ENCODE measurements at regions not wholly inside any gene's neighbourhood (a gene's known extent, or its start where the extent isn't known, plus 50 kb on each side); places are given as distances from the start of the nearest gene placed in this dataset.
A peak's percentile ranks its signal among the peaks of the same experiment; 100 is the strongest.

DNA sequence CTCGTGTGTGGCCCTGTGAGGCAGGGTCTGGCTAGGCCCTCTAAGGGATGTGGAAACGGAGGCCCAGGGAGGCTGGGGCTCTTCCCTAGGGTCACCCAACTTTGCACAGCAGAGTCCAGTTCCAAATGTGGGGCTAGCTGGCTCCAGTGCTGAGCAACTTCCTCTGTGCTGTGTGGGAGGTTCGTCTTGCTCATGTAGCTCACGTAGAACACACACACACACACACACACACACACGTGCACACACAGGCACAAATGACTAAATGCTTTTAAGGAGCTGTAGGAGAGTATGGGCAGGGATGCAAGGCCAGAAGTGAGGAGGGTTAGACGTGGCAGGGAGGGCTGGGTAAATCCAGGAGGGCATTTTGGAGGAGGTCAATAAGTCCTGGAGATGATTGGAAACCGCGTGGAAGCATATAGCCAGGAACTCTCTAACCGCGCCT lies 213.8 kb downstream of the RPLP1 start:
- peak overlapping the region; percentile 71; the same call in 1 of the 2 replicates for H3K4me2 ChIP-seq (ENCODE audit: low read depth, low read length)
- no peaks in the 10 kb centered on the region for H3K9me2 ChIP-seq (replicated peaks; ENCODE audit: insufficient read depth, low read length)
- H3K9me3 ChIP-seq (replicated peaks; ENCODE audit: insufficient read depth, low read length) = no peaks in the 10 kb centered on the region
- TF ChIP-seq EZH2 (optimal IDR thresholded peaks at IDR 0.05; ENCODE audit: low read depth, low read length) = no peak
- TF ChIP-seq EZH2phosphoT487 (IDR thresholded peaks at IDR 0.05; ENCODE audit: low read length) = no peak
- TF ChIP-seq, protein P1, sequence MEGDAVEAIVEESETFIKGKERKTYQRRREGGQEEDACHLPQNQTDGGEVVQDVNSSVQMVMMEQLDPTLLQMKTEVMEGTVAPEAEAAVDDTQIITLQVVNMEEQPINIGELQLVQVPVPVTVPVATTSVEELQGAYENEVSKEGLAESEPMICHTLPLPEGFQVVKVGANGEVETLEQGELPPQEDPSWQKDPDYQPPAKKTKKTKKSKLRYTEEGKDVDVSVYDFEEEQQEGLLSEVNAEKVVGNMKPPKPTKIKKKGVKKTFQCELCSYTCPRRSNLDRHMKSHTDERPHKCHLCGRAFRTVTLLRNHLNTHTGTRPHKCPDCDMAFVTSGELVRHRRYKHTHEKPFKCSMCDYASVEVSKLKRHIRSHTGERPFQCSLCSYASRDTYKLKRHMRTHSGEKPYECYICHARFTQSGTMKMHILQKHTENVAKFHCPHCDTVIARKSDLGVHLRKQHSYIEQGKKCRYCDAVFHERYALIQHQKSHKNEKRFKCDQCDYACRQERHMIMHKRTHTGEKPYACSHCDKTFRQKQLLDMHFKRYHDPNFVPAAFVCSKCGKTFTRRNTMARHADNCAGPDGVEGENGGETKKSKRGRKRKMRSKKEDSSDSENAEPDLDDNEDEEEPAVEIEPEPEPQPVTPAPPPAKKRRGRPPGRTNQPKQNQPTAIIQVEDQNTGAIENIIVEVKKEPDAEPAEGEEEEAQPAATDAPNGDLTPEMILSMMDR (IDR thresholded peaks at IDR 0.05; ENCODE audit: low read length) = no peak
- H3K4me1 ChIP-seq (ENCODE audit: low read length) = peaks cover 43% of the 10 kb centered on the region
- no peaks in the 10 kb centered on the region for H3K27me3 ChIP-seq (replicated peaks; ENCODE audit: insufficient read depth, low read length)
- peak overlapping the region; percentile 55; the same call in 1 of the 2 replicates for H3K9ac ChIP-seq (ENCODE audit: low read length)
- H3K4me3 ChIP-seq (ENCODE audit: low read length) = 0 out of 2 replicates have a peak overlapping the region, but pooled peaks have one; percentile 13
- no peak for DNase-seq
- no peaks in the 10 kb centered on the region for H3K79me2 ChIP-seq (ENCODE audit: low read length)
- no peaks in the 10 kb centered on the region for H4K20me1 ChIP-seq (ENCODE audit: insufficient read depth, low read length)
- 0 out of 2 replicates have a peak overlapping the region, but pooled peaks have one; percentile 68 for H2AFZ ChIP-seq (ENCODE audit: low read length)
- peaks cover 29% of the 10 kb centered on the region for H3F3A ChIP-seq (ENCODE audit: insufficient read depth, low read length)
- H3K36me3 ChIP-seq (replicated peaks; ENCODE audit: insufficient read depth, low read length) = no peaks in the 10 kb centered on the region
- peak overlapping the region; percentile 88 for H3K27ac ChIP-seq (ENCODE audit: low read length)

DNA sequence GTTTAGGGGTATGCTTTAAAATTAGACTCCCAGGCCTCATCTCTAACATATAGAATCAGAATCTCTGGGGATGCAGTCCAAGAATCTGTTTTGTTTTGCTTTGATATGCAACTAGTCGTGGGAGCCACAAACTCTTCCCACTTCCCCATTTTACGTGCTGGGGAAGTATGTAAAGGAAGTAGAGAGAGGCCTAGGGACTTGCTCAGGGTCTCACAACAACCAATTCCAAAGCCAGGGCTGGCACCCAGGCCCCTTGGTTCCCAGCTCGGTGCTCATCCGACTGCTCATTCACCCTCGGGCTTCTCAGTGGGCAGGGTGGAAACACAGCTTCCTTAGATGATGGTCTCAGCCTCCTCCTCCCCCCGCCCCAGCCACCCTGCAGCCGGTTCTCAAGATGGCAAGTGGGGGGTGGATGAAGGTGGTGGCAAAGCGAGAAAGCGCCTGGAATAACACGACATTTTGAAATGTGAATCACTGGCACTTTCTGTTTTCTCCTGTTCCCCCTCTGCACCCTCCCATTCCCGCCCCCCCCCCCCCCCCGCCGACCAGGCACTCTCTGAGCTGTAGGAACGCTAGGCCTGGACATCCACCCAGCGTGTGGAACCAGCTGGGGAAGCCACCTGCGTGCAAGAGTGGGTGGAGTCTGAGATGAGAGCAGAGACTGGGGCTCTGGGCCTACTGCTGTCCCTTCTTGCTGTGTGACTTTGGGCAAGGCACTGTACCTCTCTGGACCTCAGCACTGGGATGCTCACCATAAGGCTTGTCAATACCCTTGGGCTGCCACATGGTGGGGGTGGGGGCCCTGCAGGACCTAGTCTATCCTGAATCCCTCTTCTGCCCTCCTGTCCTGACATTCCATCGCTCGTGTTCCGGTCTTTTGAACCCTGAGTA lies 214.5 kb downstream of the RPLP1 start:
- Histone ChIP-seq H3K27ac (ENCODE audit: low read length) (peak overlapping the region; percentile 88), H3K4me1 (ENCODE audit: low read length) (peaks cover 43% of the 10 kb centered on the region), H3K9me3 (replicated peaks; ENCODE audit: insufficient read depth, low read length) (no peaks in the 10 kb centered on the region), H3K9me2 (replicated peaks; ENCODE audit: insufficient read depth, low read length) (no peaks in the 10 kb centered on the region), H2AFZ (ENCODE audit: low read length) (peak overlapping the region; percentile 68), H3K4me2 (ENCODE audit: low read depth, low read length) (peak overlapping the region; percentile 71; the same call in 1 of the 2 replicates), H4K20me1 (ENCODE audit: insufficient read depth, low read length) (no peaks in the 10 kb centered on the region), H3K9ac (ENCODE audit: low read length) (peak overlapping the region; percentile 55), H3F3A (ENCODE audit: insufficient read depth, low read length) (peaks cover 29% of the 10 kb centered on the region), H3K79me2 (ENCODE audit: low read length) (no peaks in the 10 kb centered on the region), H3K36me3 (replicated peaks; ENCODE audit: insufficient read depth, low read length) (no peaks in the 10 kb centered on the region), H3K27me3 (replicated peaks; ENCODE audit: insufficient read depth, low read length) (no peaks in the 10 kb centered on the region), H3K4me3 (ENCODE audit: low read length) (0 out of 2 replicates have a peak overlapping the region, but pooled peaks have one; percentile 13)
- TF ChIP-seq, protein P1 (IDR thresholded peaks at IDR 0.05; ENCODE audit: low read length) = no peak
- no peak for TF ChIP-seq EZH2phosphoT487 (IDR thresholded peaks at IDR 0.05; ENCODE audit: low read length)
- no peak for TF ChIP-seq EZH2 (optimal IDR thresholded peaks at IDR 0.05; ENCODE audit: low read depth, low read length)
- peak; percentile 80 for DNase-seq

DNA sequence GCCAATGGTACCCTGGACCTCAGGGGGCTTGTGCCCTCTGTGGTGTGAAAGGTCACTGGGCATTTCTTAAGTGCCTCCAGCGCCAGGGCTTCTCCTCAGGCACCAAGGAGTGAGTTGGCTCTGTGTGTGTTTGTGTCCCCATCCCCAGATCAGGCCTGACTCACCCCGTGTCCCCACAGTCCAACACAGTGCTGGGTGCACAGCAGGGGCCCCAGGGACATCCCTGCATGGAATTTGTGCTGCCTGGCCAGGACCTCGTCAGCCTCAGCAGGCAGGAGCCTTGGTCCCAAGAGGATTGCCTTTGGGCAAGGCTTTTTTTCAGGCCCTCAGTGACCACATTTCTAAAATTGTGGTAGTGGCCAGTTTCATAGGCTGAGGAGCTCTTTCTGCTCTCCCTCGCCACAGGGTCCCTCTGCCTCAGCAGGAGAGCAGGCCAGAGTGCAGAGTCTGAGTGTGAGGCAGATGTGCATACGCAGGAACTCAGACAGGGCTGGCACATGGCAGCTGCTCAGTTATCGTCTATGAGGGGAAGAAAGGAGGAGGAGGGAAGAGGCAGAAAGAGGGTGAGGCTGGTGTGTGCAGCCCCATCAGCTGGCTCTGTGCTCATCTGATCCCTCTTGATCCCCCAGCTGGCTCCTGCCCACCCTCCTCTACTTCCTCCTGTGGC lies 215.6 kb downstream of the RPLP1 start:
- no peaks in the 10 kb centered on the region for H3K36me3 ChIP-seq (replicated peaks; ENCODE audit: insufficient read depth, low read length)
- H3F3A ChIP-seq (ENCODE audit: insufficient read depth, low read length) = peaks cover 29% of the 10 kb centered on the region
- no peaks in the 10 kb centered on the region for H3K9me2 ChIP-seq (replicated peaks; ENCODE audit: insufficient read depth, low read length)
- DNase-seq = peak; percentile 64
- no peaks in the 10 kb centered on the region for H3K79me2 ChIP-seq (ENCODE audit: low read length)
- peak overlapping the region; percentile 58 for H2AFZ ChIP-seq (ENCODE audit: low read length)
- peaks cover 43% of the 10 kb centered on the region for H3K4me1 ChIP-seq (ENCODE audit: low read length)
- H4K20me1 ChIP-seq (ENCODE audit: insufficient read depth, low read length) = no peaks in the 10 kb centered on the region
- peak overlapping the region; percentile 33 for H3K4me2 ChIP-seq (ENCODE audit: low read depth, low read length)
- peak overlapping the region; percentile 45 for H3K9ac ChIP-seq (ENCODE audit: low read length)
- no peak for TF ChIP-seq EZH2phosphoT487 (IDR thresholded peaks at IDR 0.05; ENCODE audit: low read length)
- TF ChIP-seq, protein P1 (IDR thresholded peaks at IDR 0.05; ENCODE audit: low read length) = no peak
- TF ChIP-seq EZH2 (optimal IDR thresholded peaks at IDR 0.05; ENCODE audit: low read depth, low read length) = no peak
- peak overlapping the region; percentile 87 for H3K27ac ChIP-seq (ENCODE audit: low read length)
- H3K27me3 ChIP-seq (replicated peaks; ENCODE audit: insufficient read depth, low read length) = no peaks in the 10 kb centered on the region
- H3K4me3 ChIP-seq (ENCODE audit: low read length) = no peak overlapping the region
- no peaks in the 10 kb centered on the region for H3K9me3 ChIP-seq (replicated peaks; ENCODE audit: insufficient read depth, low read length)

All from MM.1S (cell line).